ENCODE measurements at regions not wholly inside any gene's neighbourhood (a gene's known extent, or its start where the extent isn't known, plus 50 kb on each side); places are given as distances from the start of the nearest gene placed in this dataset.

GRCh38 chr11:28488336-28488735, 380.1 kb downstream of the METTL15 start:
- H4K20me1 ChIP-seq (ENCODE audit: insufficient read depth, low read length, poor library complexity, severe bottlenecking): no peaks in the 10 kb centered on the region
- H2AFZ ChIP-seq (ENCODE audit: low read length): no peak overlapping the region
- H3K79me2 ChIP-seq (ENCODE audit: insufficient read depth, low read length): no peaks in the 10 kb centered on the region
- H3K4me3 ChIP-seq (ENCODE audit: low read length, poor library complexity, severe bottlenecking): no peak overlapping the region
- no peak overlapping the region for H3K9ac ChIP-seq (ENCODE audit: low read depth, low read length, poor library complexity, severe bottlenecking)
- H3K4me1 ChIP-seq (ENCODE audit: insufficient read depth, low read length, poor library complexity, severe bottlenecking): no peaks in the 10 kb centered on the region
- H3K4me2 ChIP-seq (ENCODE audit: low read depth, low read length, poor library complexity, severe bottlenecking): no peak overlapping the region
- no peaks in the 10 kb centered on the region for H3K9me3 ChIP-seq (ENCODE audit: insufficient read depth, low read depth, low read length)
- no peaks in the 10 kb centered on the region for H3F3A ChIP-seq (ENCODE audit: low read depth)
- TF ChIP-seq, protein P1, sequence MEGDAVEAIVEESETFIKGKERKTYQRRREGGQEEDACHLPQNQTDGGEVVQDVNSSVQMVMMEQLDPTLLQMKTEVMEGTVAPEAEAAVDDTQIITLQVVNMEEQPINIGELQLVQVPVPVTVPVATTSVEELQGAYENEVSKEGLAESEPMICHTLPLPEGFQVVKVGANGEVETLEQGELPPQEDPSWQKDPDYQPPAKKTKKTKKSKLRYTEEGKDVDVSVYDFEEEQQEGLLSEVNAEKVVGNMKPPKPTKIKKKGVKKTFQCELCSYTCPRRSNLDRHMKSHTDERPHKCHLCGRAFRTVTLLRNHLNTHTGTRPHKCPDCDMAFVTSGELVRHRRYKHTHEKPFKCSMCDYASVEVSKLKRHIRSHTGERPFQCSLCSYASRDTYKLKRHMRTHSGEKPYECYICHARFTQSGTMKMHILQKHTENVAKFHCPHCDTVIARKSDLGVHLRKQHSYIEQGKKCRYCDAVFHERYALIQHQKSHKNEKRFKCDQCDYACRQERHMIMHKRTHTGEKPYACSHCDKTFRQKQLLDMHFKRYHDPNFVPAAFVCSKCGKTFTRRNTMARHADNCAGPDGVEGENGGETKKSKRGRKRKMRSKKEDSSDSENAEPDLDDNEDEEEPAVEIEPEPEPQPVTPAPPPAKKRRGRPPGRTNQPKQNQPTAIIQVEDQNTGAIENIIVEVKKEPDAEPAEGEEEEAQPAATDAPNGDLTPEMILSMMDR (conservative IDR thresholded peaks at IDR 0.05; ENCODE audit: low read length): no peak
- no peak for TF ChIP-seq EZH2phosphoT487 (IDR thresholded peaks at IDR 0.05; ENCODE audit: borderline replicate concordance)
- H3K27me3 ChIP-seq (ENCODE audit: insufficient read depth, low read length, poor library complexity, severe bottlenecking): no peaks in the 10 kb centered on the region
- no peaks in the 10 kb centered on the region for H3K9me2 ChIP-seq (replicated peaks; ENCODE audit: low read depth, low read length)
- no peaks in the 10 kb centered on the region for H3K36me3 ChIP-seq (ENCODE audit: insufficient read depth, low read length)

DNA sequence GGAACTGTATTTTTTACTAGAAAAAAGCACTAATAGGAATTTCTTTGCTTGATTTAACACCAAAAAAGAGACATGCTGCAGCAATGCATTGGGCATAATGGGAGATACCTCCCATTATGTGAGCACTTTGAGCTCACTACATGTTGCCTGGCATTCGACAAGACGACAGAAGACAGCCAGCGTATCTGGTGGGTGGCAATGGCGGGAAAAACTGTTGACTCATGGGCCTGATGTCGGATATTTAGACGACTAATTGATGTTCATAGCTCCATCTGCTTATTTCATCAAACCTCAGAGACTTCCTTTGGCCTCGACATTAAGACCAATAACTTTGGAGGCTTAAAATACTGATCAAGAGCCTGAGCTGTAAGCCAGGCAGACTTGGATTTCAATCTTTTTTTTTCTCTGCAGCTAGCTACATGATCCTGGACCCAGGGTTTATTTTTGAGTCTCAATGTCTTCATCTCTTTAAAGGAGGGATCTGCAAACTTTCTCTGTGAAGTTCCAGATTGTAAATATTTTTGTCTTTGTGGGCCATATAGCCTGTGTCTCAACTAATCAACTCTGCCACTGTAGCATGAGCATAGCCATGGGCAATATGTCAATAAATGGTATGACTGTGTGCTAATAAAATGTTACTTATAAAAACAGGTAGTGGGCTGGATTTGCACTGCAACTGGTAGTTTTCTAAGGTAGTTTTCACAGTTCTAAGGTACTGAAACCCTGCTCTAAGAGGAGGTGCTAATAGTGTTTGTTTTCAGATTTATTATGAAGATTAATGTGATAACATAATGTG, 375.1 kb downstream of the METTL15 start:
- Histone ChIP-seq H3K4me3 (ENCODE audit: low read length, poor library complexity, severe bottlenecking) (no peak overlapping the region), H3F3A (ENCODE audit: low read depth) (no peaks in the 10 kb centered on the region), H3K9me3 (ENCODE audit: insufficient read depth, low read depth, low read length) (no peaks in the 10 kb centered on the region), H3K79me2 (ENCODE audit: insufficient read depth, low read length) (no peaks in the 10 kb centered on the region), H4K20me1 (ENCODE audit: insufficient read depth, low read length, poor library complexity, severe bottlenecking) (no peaks in the 10 kb centered on the region), H3K36me3 (ENCODE audit: insufficient read depth, low read length) (no peaks in the 10 kb centered on the region), H3K9ac (ENCODE audit: low read depth, low read length, poor library complexity, severe bottlenecking) (no peak overlapping the region), H2AFZ (ENCODE audit: low read length) (no peak overlapping the region), H3K4me1 (ENCODE audit: insufficient read depth, low read length, poor library complexity, severe bottlenecking) (no peaks in the 10 kb centered on the region), H3K9me2 (replicated peaks; ENCODE audit: low read depth, low read length) (no peaks in the 10 kb centered on the region), H3K4me2 (ENCODE audit: low read depth, low read length, poor library complexity, severe bottlenecking) (no peak overlapping the region), H3K27me3 (ENCODE audit: insufficient read depth, low read length, poor library complexity, severe bottlenecking) (no peaks in the 10 kb centered on the region)
- TF ChIP-seq, protein P1 (conservative IDR thresholded peaks at IDR 0.05; ENCODE audit: low read length): no peak
- no peak for TF ChIP-seq EZH2phosphoT487 (IDR thresholded peaks at IDR 0.05; ENCODE audit: borderline replicate concordance)

- Histone ChIP-seq H3K9ac (ENCODE audit: low read depth, low read length, poor library complexity, severe bottlenecking) (no peak overlapping the region), H2AFZ (ENCODE audit: low read length) (no peak overlapping the region), H3F3A (ENCODE audit: low read depth) (no peaks in the 10 kb centered on the region), H3K4me2 (ENCODE audit: low read depth, low read length, poor library complexity, severe bottlenecking) (no peak overlapping the region), H4K20me1 (ENCODE audit: insufficient read depth, low read length, poor library complexity, severe bottlenecking) (no peaks in the 10 kb centered on the region), H3K27me3 (ENCODE audit: insufficient read depth, low read length, poor library complexity, severe bottlenecking) (no peaks in the 10 kb centered on the region), H3K9me3 (ENCODE audit: insufficient read depth, low read depth, low read length) (no peaks in the 10 kb centered on the region), H3K4me3 (ENCODE audit: low read length, poor library complexity, severe bottlenecking) (no peak overlapping the region), H3K9me2 (replicated peaks; ENCODE audit: low read depth, low read length) (no peaks in the 10 kb centered on the region), H3K79me2 (ENCODE audit: insufficient read depth, low read length) (no peaks in the 10 kb centered on the region), H3K36me3 (ENCODE audit: insufficient read depth, low read length) (no peaks in the 10 kb centered on the region), H3K4me1 (ENCODE audit: insufficient read depth, low read length, poor library complexity, severe bottlenecking) (no peaks in the 10 kb centered on the region)
- TF ChIP-seq, protein P1 (conservative IDR thresholded peaks at IDR 0.05; ENCODE audit: low read length): no peak
- TF ChIP-seq EZH2phosphoT487 (IDR thresholded peaks at IDR 0.05; ENCODE audit: borderline replicate concordance): no peak
Measured at GRCh38 chr11:28482666-28483065, 374.5 kb downstream of the METTL15 start.

Data from Loucy (cell line).